GM21825 (cell line): ENCODE measurements at regions not wholly inside any gene's neighbourhood (a gene's known extent, or its start where the extent isn't known, plus 50 kb on each side); places are given as distances from the start of the nearest gene placed in this dataset.
"Not testable (repeated sequence)": the region's sequence is repeated elsewhere in the genome, so short reads cannot be mapped to it uniquely, and the experiment has no call there.

Experiments
- ATAC-seq: cut with Tn5 transposase; IDR thresholded peaks from one replicate; pipeline ENCODE4 v1.9.1; 2021; ENCODE audit warnings: mild to moderate bottlenecking, moderate library complexity; ENCODE audit not compliant: unreplicated experiment

DNA sequence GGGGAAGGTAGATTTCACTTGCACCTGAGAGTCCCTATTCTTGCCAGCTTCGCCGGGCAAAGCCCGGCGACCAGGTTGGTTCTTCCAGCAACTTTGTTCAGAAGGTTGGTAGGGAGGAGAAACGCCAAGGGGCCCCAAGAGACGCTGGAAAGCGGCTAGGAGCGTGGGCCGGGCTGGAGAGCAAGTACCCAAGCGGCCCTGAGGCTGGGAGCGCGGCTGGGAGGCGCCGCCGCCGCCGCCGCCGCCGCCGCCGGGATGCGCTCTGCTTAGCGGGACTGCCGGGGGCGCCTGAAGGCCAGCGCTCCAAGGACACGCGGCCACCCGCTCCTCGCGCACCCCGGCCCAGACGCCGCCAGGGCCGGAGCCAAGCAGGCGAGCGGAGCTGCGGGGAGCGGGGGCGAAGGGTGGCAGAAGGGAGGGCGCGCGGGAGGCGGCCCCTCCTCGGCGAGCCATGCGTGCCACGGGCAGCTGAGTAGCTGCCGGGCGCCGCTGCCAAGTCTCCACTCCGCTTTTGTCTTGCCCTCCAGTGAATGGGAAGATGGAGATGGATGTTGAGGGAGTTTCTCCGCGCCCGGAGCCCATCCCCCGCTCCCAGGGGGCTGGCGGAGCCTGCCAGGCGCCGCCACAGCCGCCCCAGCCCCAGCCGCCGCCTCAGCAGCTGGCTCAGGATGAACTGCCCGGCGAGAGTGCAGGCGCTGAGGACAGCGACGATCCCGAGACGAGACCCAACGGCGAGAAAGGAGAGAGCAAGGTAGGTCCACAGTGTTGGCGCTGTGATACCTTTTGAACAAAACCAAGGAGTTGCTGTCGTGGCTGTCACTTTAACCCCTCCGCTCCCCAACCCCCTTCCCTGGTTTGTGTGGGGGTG lies 227.4 kb upstream of the AZI2 start:
- ATAC-seq = no peak

DNA sequence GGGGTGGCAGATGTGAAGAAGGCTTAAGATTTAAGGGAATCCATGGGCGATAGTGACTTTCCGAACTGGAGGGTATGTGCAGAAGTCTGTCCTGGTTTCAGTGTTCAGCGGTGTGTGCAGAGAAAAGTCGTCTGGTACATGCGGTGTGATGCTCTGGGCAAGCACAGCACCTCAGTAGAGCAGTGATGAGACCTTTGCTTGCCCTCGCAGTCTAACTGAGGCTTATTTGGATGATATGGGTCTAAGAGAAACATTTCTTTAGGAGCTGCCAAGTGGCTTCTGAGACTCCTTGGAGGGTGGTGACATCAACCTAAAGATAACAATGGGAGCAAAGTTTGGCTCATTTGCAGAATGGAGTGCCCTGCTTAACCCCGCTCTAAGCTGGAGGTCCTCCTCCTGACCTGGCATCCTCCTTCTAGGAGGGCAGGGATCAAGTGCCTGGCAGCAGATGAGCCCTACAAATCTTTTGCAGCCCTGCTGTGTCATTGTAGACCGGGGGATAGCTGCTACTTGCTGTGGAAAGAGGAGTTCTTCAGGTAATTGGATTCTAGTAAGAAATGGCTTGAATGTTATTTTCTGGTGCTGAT lies 228.1 kb upstream of the AZI2 start:
- no peak for ATAC-seq

DNA sequence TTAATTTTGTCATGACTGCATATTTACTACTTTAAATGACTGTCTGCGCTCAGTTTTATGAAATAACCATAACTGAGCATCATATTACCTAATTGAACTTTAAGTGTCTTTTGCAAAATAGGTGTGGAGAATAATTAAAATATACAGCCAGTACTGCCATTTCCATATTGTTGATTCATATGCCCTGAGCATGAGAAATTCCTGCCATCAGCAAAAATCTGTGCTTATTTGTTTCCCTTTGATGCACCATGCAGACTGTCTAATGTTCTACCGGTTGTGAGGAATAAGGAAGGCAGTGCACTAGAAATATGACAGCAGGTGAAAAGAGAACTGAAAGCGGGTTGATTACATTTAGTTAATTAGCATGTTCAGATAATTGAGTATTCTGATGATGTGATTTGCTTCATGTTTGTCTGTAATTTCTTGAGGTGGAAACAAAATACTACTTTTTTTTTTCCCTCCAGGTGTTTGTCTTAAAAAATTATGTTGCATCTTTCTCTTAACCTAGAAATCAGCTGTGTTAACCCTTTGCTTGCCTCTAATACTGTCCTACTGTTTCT lies 229.4 kb upstream of the AZI2 start:
- ATAC-seq = no peak

GRCh38 chr3:28586325-28586724 lies 237.7 kb upstream of the AZI2 start:
- no peak for ATAC-seq

DNA sequence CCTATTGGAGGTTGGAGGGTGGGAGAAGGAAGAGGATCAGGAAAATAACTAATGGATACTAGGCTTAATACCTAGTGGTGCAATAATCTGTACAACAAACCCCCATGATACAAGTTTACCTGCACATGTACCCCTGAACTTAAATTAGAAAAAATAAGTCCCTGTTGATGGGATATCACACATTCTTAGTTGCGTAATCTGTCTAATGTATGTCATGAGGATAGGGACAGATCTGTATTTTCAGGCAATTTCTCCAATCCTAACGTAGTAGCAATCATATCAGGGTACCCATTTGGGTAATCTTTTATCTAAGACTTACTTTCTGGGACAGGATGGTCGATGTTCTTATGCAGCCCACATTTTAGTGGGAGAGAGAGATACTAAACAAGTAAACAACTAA lies 239.1 kb upstream of the AZI2 start:
- no peak for ATAC-seq

DNA sequence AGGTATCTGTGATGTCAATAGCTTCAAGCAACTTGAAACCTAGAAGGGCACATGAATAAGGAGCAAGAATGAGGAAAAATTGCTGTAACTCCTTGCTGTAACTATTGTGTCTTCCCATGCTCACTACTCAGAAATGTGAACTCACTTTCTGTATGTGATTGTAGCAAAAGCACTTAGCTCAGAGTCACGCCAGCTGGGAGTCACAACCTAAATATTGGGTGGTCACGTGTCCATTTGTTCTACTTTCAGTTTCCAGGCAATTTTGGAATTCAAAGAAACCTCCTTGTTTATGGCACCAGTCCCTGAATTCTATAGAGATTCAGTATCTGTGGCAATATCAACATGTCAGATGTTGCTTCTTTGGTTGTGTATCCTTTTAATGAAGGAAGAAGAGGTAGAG lies 241.6 kb upstream of the AZI2 start:
- ATAC-seq = no peak

DNA sequence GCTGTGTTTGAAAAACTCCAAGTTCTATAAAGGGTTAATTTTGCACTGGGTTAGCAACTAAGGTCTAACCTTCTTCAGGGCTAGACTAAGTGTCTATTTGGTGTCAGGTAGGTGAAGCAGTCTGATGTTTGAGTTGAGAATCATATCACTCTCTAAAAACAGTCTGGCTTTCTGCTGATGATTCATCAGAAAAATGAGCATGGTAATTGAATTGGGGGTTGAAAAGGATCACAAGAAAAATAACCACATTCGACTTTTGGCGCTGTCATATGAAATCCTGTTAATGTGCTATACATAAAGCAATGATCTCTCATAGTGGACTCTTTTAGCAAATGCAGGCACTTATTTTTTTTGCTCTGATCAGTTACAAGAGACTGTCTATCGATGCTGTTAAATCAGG lies 242.2 kb upstream of the AZI2 start:
- ATAC-seq = no peak

- no peak for ATAC-seq
These were observed 246.7 kb upstream of the AZI2 start for GRCh38 chr3:28595372-28595771.

DNA sequence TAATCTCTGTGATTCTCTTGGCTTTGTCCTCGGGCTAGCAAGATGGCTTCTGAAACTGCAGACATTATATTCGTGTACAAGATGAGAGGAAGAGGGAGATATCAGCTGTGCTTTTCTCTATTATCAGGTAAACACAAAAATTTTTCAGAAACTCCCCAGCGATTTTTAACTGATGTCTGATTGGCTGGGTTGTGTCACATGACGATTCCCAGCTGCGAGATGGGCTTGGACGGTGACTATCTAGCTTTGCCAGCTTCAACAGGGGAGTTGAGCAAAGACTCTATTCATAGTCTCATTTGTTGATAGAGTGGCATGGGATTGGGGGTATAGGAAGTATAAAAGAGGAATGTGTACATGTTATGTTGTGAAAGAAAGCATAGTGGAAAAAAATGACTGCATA lies 248.8 kb upstream of the AZI2 start:
- ATAC-seq = no peak

DNA sequence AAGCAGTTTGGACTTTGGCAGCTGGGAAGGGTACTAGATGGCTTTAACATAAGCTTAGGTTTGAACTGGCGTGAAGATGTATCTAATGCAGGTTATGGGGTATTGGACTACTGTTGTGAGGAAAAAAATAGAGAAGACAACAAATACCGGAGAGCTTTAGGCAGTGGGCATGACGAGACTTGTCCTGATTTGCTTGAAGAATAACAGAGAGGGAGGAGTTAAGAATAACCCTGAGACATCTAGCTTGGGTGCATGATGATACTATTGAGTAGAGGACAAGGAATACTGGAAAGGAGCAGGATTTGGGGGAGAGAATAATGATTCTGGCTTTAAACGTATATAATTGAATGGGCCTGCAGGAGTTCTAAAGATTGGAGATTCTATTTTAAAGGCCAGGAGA lies 249.5 kb upstream of the AZI2 start:
- no peak for ATAC-seq

- ATAC-seq = no peak
These were observed 252.7 kb upstream of the AZI2 start for GRCh38 chr3:28601291-28601690.

GRCh38 chr3:28606283-28606682 lies 257.7 kb upstream of the AZI2 start:
- no peak for ATAC-seq

GRCh38 chr3:28612232-28612631 lies 263.6 kb upstream of the AZI2 start:
- no peak for ATAC-seq

- no peak for ATAC-seq
These were observed 265.0 kb upstream of the AZI2 start for GRCh38 chr3:28613511-28614106.

- no peak for ATAC-seq
These were observed 266.4 kb upstream of the AZI2 start for GRCh38 chr3:28615071-28615470.

GRCh38 chr3:28615971-28616370 lies 267.3 kb upstream of the AZI2 start:
- ATAC-seq = no peak

- ATAC-seq = no peak
These were observed 269.2 kb upstream of the AZI2 start for GRCh38 chr3:28617821-28618220.

- ATAC-seq = no peak
These were observed 274.5 kb upstream of the AZI2 start for GRCh38 chr3:28623106-28623505.

- ATAC-seq = no peak
These were observed 275.5 kb upstream of the AZI2 start for GRCh38 chr3:28624084-28624483.

- ATAC-seq = not testable (repeated sequence)
These were observed 279.2 kb upstream of the AZI2 start for GRCh38 chr3:28627843-28628242.

- ATAC-seq = no peak
These were observed 285.4 kb upstream of the AZI2 start for GRCh38 chr3:28634019-28634418.

DNA sequence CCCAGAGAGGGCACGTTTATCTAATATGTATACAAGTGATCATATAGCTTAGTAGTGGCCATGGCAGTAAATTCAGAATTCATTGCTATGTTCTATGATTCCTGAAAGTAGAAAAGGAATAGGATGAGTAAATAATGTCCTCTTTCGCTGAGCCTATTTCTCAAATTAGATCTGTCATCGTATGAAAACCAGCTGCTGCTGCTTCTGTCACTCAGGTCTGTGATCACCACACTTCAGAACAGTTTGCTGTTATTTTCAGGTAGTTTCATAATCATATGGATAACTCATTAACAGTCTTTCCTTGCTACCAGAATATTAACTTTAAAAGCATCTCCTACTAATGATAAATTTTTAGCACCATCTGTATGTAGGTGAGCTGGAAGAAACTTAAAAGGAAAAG lies 289.1 kb upstream of the AZI2 start:
- ATAC-seq = no peak
